CD14-positive monocyte (primary cell): ENCODE measurements at regions not wholly inside any gene's neighbourhood (a gene's known extent, or its start where the extent isn't known, plus 50 kb on each side); places are given as distances from the start of the nearest gene placed in this dataset.

Source experiments
- DNase-seq, 3 donors: peaks; one replicate each; pipeline ENCODE4 v3.0.0-alpha.2; 2011 to 2022
- H2AFZ ChIP-seq: 2 replicates; pipeline ENCODE4 v1.6.0; 2012; ENCODE audit warnings: mild to moderate bottlenecking, low read depth, low read length, inconsistent platforms; ENCODE audit not compliant: insufficient read depth, poor library complexity, severe bottlenecking
- H3K27ac ChIP-seq, 2 donors: 1 replicate in 1 of 2; 2 replicates in 1 of 2; pipeline ENCODE4 v1.5.1; 2012 to 2013; ENCODE audit warnings: low read length in 2 of 2, control low read depth in 1 of 2, inconsistent platforms in 1 of 2, low read depth in 1 of 2, mild to moderate bottlenecking in 1 of 2
- H3K27me3 ChIP-seq, 2 donors: one replicate each; pipeline versions ENCODE4 v1.6.0 to v1.6.1; 2011 to 2013; ENCODE audit warnings: low read length in 2 of 2; ENCODE audit not compliant: control insufficient read depth in 2 of 2, insufficient read depth in 2 of 2
- H3K36me3 ChIP-seq, 2 donors: replicated peaks in 1 of 2; 1 replicate in 1 of 2; 2 replicates in 1 of 2; pipeline versions ENCODE4 v1.5.1 to v1.6.1; 2012 to 2013; ENCODE audit warnings: low read length in 2 of 2, control low read depth in 1 of 2, inconsistent platforms in 1 of 2, mild to moderate bottlenecking in 1 of 2; ENCODE audit not compliant: insufficient read depth in 2 of 2, control insufficient read depth in 1 of 2
- H3K4me1 ChIP-seq, 2 donors: 1 replicate in 1 of 2; 2 replicates in 1 of 2; pipeline versions ENCODE4 v1.5.1 to v1.6.1; 2012 to 2013; ENCODE audit warnings: low read length in 2 of 2, control low read depth in 1 of 2, inconsistent platforms in 1 of 2, mild to moderate bottlenecking in 1 of 2, moderate library complexity in 1 of 2; ENCODE audit not compliant: insufficient read depth in 2 of 2, control insufficient read depth in 1 of 2
- H3K4me2 ChIP-seq: replicated peaks from 2 replicates; pipeline ENCODE3; 2012; ENCODE audit warnings: low read length, moderate library complexity, mild to moderate bottlenecking; ENCODE audit not compliant: poor library complexity, severe bottlenecking; ENCODE audit errors: extremely low read depth
- H3K4me3 ChIP-seq, 3 experiments: fragments of 200-600 bp in 1 of 3; sonication (generic) in 1 of 3; replicated peaks in 1 of 3; 1 replicate in 2 of 3; 2 replicates in 1 of 3; pipeline ENCODE4 v1.5.1; 2011 to 2013; ENCODE audit warnings: low read length in 3 of 3, mild to moderate bottlenecking in 3 of 3, control low read depth in 2 of 3, low read depth in 2 of 3, inconsistent platforms in 1 of 3, moderate library complexity in 1 of 3
- H3K79me2 ChIP-seq: 2 replicates; pipeline ENCODE4 v1.6.0; 2012; ENCODE audit warnings: mild to moderate bottlenecking, control low read depth, inconsistent platforms, low read length, moderate library complexity; ENCODE audit not compliant: insufficient read depth
- H3K9ac ChIP-seq: 2 replicates; pipeline ENCODE4 v1.6.0; 2017; ENCODE audit warnings: low read length, mild to moderate bottlenecking; ENCODE audit not compliant: insufficient read depth, poor library complexity, severe bottlenecking
- H3K9me3 ChIP-seq, 2 donors: replicated peaks in 1 of 2; 1 replicate in 1 of 2; 2 replicates in 1 of 2; pipeline versions ENCODE4 v1.5.1 to v1.6.1; 2012 to 2013; ENCODE audit warnings: low read length in 2 of 2, control low read depth in 1 of 2; ENCODE audit not compliant: control insufficient read depth in 1 of 2, insufficient read depth in 1 of 2
- H4K20me1 ChIP-seq: 2 replicates; pipeline ENCODE4 v1.6.0; 2012; ENCODE audit warnings: mild to moderate bottlenecking, low read length, control low read depth, moderate library complexity; ENCODE audit not compliant: insufficient read depth
- H3K27ac Mint-ChIP-seq, 7 donors: one replicate each; pipeline ENCODE4 v1.8.0; 2020; ENCODE audit warnings: mild to moderate bottlenecking in 7 of 7, mixed read lengths in 7 of 7, moderate library complexity in 6 of 7, inconsistent platforms in 2 of 7
- H3K27me3 Mint-ChIP-seq, 3 donors: one replicate each; pipeline ENCODE4 v1.8.0; 2021 to 2022; ENCODE audit warnings: low read depth in 3 of 3, mild to moderate bottlenecking in 3 of 3, mixed read lengths in 3 of 3, moderate library complexity in 3 of 3, inconsistent platforms in 1 of 3
- H3K36me3 Mint-ChIP-seq, 2 donors: one replicate each; pipeline ENCODE4 v1.8.0; 2020; ENCODE audit warnings: mixed read lengths in 2 of 2, inconsistent platforms in 1 of 2, mild to moderate bottlenecking in 1 of 2
- H3K4me1 Mint-ChIP-seq: one replicate; pipeline ENCODE4 v1.8.0; 2020; ENCODE audit warnings: mild to moderate bottlenecking, mixed read lengths
- H3K4me3 Mint-ChIP-seq, 2 donors: one replicate each; pipeline ENCODE4 v1.8.0; 2020; ENCODE audit warnings: mild to moderate bottlenecking in 2 of 2, mixed read lengths in 2 of 2, moderate library complexity in 1 of 2
- H3K9me3 Mint-ChIP-seq, 7 donors: one replicate each; pipeline ENCODE4 v1.8.0; 2020 to 2022; ENCODE audit warnings: mixed read lengths in 7 of 7, mild to moderate bottlenecking in 6 of 7, moderate library complexity in 6 of 7, inconsistent platforms in 2 of 7
- CTCF ChIP-seq: fragments of 200-600 bp; IDR thresholded peaks from one replicate; pipeline ENCODE4 v1.8.0; 2022; ENCODE audit warnings: antibody characterized with exemption, mild to moderate bottlenecking
- WGBS: methylation state at CpG from one replicate; pipeline ENCODE4 v1.1.5; 2013; ENCODE audit warnings: missing lambda C conversion rate; ENCODE audit not compliant: insufficient coverage; 5-methylcytosine and 5-hydroxymethylcytosine counted together
- intact Hi-C, 2 donors: fragments of 100-400 bp; cut with micrococcal nuclease; formaldehyde crosslinking; loops; one replicate each; pipeline versions ENCODE4 v1.15.0 to v1.15.1; 2023

- Histone ChIP-seq H3K36me3 (no peaks in the 10 kb centered on the region), H3K4me2 (peak overlapping the region; percentile 53), H3K9ac (no peak overlapping the region), H3K4me3 (peak overlapping the region in 2 of 3 experiments; percentile 27 to 57), H3K27me3 (no peaks in the 10 kb centered on the region), H3K4me1 (no peaks in the 10 kb centered on the region), H3K9me3 (no peaks in the 10 kb centered on the region), H2AFZ (peak overlapping the region; percentile 32), H3K27ac (no peak overlapping the region), H3K79me2 (no peaks in the 10 kb centered on the region), H4K20me1 (no peaks in the 10 kb centered on the region)
- no peaks in the 10 kb centered on the region for H3K27me3 Mint-ChIP-seq
- H3K9me3 Mint-ChIP-seq: peaks cover 0 to 2% (median 0%) of the 10 kb centered on the region in 7 donors
- H3K4me3 Mint-ChIP-seq: peak overlapping the region; percentile 59 to 92
- no peak for TF ChIP-seq CTCF
- H3K36me3 Mint-ChIP-seq: no peaks in the 10 kb centered on the region
- intact Hi-C loops: no loop called here
- no peak for DNase-seq
- H3K27ac Mint-ChIP-seq: peak overlapping the region in 1 of 7 donors; percentile 57
- H3K4me1 Mint-ChIP-seq: peaks cover 3% of the 10 kb centered on the region
- no CpG with 5 or more reads among the region's 4 CpGs for WGBS
Measured at GRCh38 chr5:23013395-23013998, 160.4 kb upstream of the CDH12 start.

- no peaks in the 10 kb centered on the region for H3K27me3 ChIP-seq
- H3K4me3 Mint-ChIP-seq: peak overlapping the region; percentile 48 to 92
- no peak overlapping the region for H3K27ac ChIP-seq
- H3K9me3 ChIP-seq: no peaks in the 10 kb centered on the region
- peak overlapping the region in 2 of 3 experiments; percentile 27 to 57 for H3K4me3 ChIP-seq
- DNase-seq: no peak
- H3K79me2 ChIP-seq: no peaks in the 10 kb centered on the region
- no peak overlapping the region for H3K27ac Mint-ChIP-seq
- H3K36me3 Mint-ChIP-seq: no peaks in the 10 kb centered on the region
- H3K36me3 ChIP-seq: no peaks in the 10 kb centered on the region
- peak overlapping the region; percentile 53 for H3K4me2 ChIP-seq
- H3K27me3 Mint-ChIP-seq: no peaks in the 10 kb centered on the region
- no peaks in the 10 kb centered on the region for H3K4me1 ChIP-seq
- H2AFZ ChIP-seq: no peak overlapping the region
- peaks cover 0 to 2% (median 0%) of the 10 kb centered on the region in 7 donors for H3K9me3 Mint-ChIP-seq
- no CpG with 5 or more reads among the region's 5 CpGs for WGBS
- no peak overlapping the region for H3K9ac ChIP-seq
- H3K4me1 Mint-ChIP-seq: peaks cover 3% of the 10 kb centered on the region
- H4K20me1 ChIP-seq: no peaks in the 10 kb centered on the region
- intact Hi-C loops: no loop called here
- TF ChIP-seq CTCF: no peak
Measured at GRCh38 chr5:23012842-23013241, 159.7 kb upstream of the CDH12 start.
